ENCODE measurements at regions not wholly inside any gene's neighbourhood (a gene's known extent, or its start where the extent isn't known, plus 50 kb on each side); places are given as distances from the start of the nearest gene placed in this dataset.

- TF ChIP-seq CTCF (conservative IDR thresholded peaks at IDR 0.05) = no peak
- no peak for TF ChIP-seq EZH2 (IDR thresholded peaks at IDR 0.05; ENCODE audit: low read depth)
These were observed 340.3 kb upstream of the CD180 start for GRCh38 chr5:67536866-67537265.
